GM19023 (cell line): ENCODE measurements at regions not wholly inside any gene's neighbourhood (a gene's known extent, or its start where the extent isn't known, plus 50 kb on each side); places are given as distances from the start of the nearest gene placed in this dataset.

Experiments used
- ATAC-seq: cut with Tn5 transposase; IDR thresholded peaks from one replicate; pipeline ENCODE4 v1.9.1; 2021; ENCODE audit warnings: mild to moderate bottlenecking, moderate library complexity; ENCODE audit not compliant: unreplicated experiment

GRCh38 chr5:31137676-31138075 is 55.8 kb upstream of the CDH6 start:
- no peak for ATAC-seq

GRCh38 chr5:31135542-31135941 is 57.9 kb upstream of the CDH6 start:
- no peak for ATAC-seq

- ATAC-seq = no peak
Measured at GRCh38 chr5:31133488-31133887, 60.0 kb upstream of the CDH6 start.

- no peak for ATAC-seq
Measured at GRCh38 chr5:31131381-31131891, 62.0 kb upstream of the CDH6 start.

GRCh38 chr5:31130676-31131075 is 62.8 kb upstream of the CDH6 start:
- no peak for ATAC-seq

GRCh38 chr5:31124651-31125305 is 68.7 kb upstream of the CDH6 start:
- ATAC-seq = no peak

- ATAC-seq = no peak
Measured at GRCh38 chr5:31124026-31124425, 69.5 kb upstream of the CDH6 start.

GRCh38 chr5:31122998-31123951 is 70.2 kb upstream of the CDH6 start:
- no peak for ATAC-seq

GRCh38 chr5:31121224-31121623 is 72.3 kb upstream of the CDH6 start:
- ATAC-seq = no peak

- ATAC-seq = no peak
Measured at GRCh38 chr5:31120642-31120948, 72.9 kb upstream of the CDH6 start.

- no peak for ATAC-seq
Measured at GRCh38 chr5:31119938-31120641, 73.4 kb upstream of the CDH6 start.

GRCh38 chr5:31116466-31117031 is 76.9 kb upstream of the CDH6 start:
- no peak for ATAC-seq

GRCh38 chr5:31114817-31115216 is 78.7 kb upstream of the CDH6 start:
- no peak for ATAC-seq

GRCh38 chr5:31113666-31114350 is 79.7 kb upstream of the CDH6 start:
- ATAC-seq = no peak

GRCh38 chr5:31113101-31113500 is 80.4 kb upstream of the CDH6 start:
- ATAC-seq = no peak

- no peak for ATAC-seq
Measured at GRCh38 chr5:31107091-31107518, 86.4 kb upstream of the CDH6 start.

GRCh38 chr5:31106691-31107090 is 86.8 kb upstream of the CDH6 start:
- no peak for ATAC-seq

GRCh38 chr5:31106278-31106677 is 87.2 kb upstream of the CDH6 start:
- no peak for ATAC-seq

- ATAC-seq = no peak
Measured at GRCh38 chr5:31104775-31105174, 88.7 kb upstream of the CDH6 start.

- ATAC-seq = no peak
Measured at GRCh38 chr5:31100781-31101310, 92.6 kb upstream of the CDH6 start.
